ENCODE measurements at regions not wholly inside any gene's neighbourhood (a gene's known extent, or its start where the extent isn't known, plus 50 kb on each side); places are given as distances from the start of the nearest gene placed in this dataset.
"Not testable (repeated sequence)": the region's sequence is repeated elsewhere in the genome, so short reads cannot be mapped to it uniquely, and the experiment has no call there.

GRCh38 chr4:11116940-11117339 lies 311.8 kb downstream of the HS3ST1 start:
- no peak for DNase-seq

GRCh38 chr4:11111876-11112275 lies 316.8 kb downstream of the HS3ST1 start:
- DNase-seq, result no peak

- no peak for DNase-seq
These were observed 317.3 kb downstream of the HS3ST1 start for GRCh38 chr4:11111370-11111769.

- no peak for DNase-seq
These were observed 321.9 kb downstream of the HS3ST1 start for GRCh38 chr4:11106759-11107158.

GRCh38 chr4:11106190-11106589 lies 322.5 kb downstream of the HS3ST1 start:
- DNase-seq, result no peak

- DNase-seq, result no peak
These were observed 323.0 kb downstream of the HS3ST1 start for GRCh38 chr4:11105715-11106114.

GRCh38 chr4:11098461-11098860 lies 330.2 kb downstream of the HS3ST1 start:
- DNase-seq, result no peak

GRCh38 chr4:11097725-11098124 lies 331.0 kb downstream of the HS3ST1 start:
- DNase-seq, result no peak

- DNase-seq, result no peak
These were observed 347.7 kb downstream of the HS3ST1 start for GRCh38 chr4:11081006-11081405.

- no peak for DNase-seq
These were observed 349.5 kb downstream of the HS3ST1 start for GRCh38 chr4:11079171-11079570.

- DNase-seq, result no peak
These were observed 354.0 kb downstream of the HS3ST1 start for GRCh38 chr4:11074581-11075241.

- DNase-seq, result no peak
These were observed 355.1 kb downstream of the HS3ST1 start for GRCh38 chr4:11073621-11074051.

- DNase-seq, result no peak
These were observed 355.7 kb downstream of the HS3ST1 start for GRCh38 chr4:11072999-11073398.

- DNase-seq, result no peak
These were observed 356.2 kb downstream of the HS3ST1 start for GRCh38 chr4:11072463-11072862.

- DNase-seq, result no peak
These were observed 357.9 kb downstream of the HS3ST1 start for GRCh38 chr4:11070813-11071212.

- DNase-seq, result no peak
These were observed 359.0 kb downstream of the HS3ST1 start for GRCh38 chr4:11069581-11070211.

GRCh38 chr4:11069083-11069482 lies 359.6 kb downstream of the HS3ST1 start:
- DNase-seq, result no peak

GRCh38 chr4:11066584-11066983 lies 362.1 kb downstream of the HS3ST1 start:
- not testable (repeated sequence) for DNase-seq

- DNase-seq, result not testable (repeated sequence)
These were observed 368.1 kb downstream of the HS3ST1 start for GRCh38 chr4:11060637-11061036.

GRCh38 chr4:11054937-11055336 lies 370.4 kb upstream of the CLNK start:
- not testable (repeated sequence) for DNase-seq

- no peak for DNase-seq
These were observed 369.1 kb upstream of the CLNK start for GRCh38 chr4:11053601-11054220.

GRCh38 chr4:11051181-11051580 lies 366.6 kb upstream of the CLNK start:
- DNase-seq, result no peak

- no peak for DNase-seq
These were observed 366.2 kb upstream of the CLNK start for GRCh38 chr4:11050766-11051165.

GRCh38 chr4:11049001-11049400 lies 364.4 kb upstream of the CLNK start:
- no peak for DNase-seq

All from CD4-positive, alpha-beta T cell treated with Interleukin-12 subunit alpha and Interleukin-12 subunit beta, for 1 hour (primary cell).